GM12892 (cell line): ENCODE measurements at regions not wholly inside any gene's neighbourhood (a gene's known extent, or its start where the extent isn't known, plus 50 kb on each side); places are given as distances from the start of the nearest gene placed in this dataset.
A peak's percentile ranks its signal among the peaks of the same experiment; 100 is the strongest.
"Not testable (repeated sequence)": the region's sequence is repeated elsewhere in the genome, so short reads cannot be mapped to it uniquely, and the experiment has no call there.

Source experiments
- DNase-seq: peaks from one replicate; pipeline ENCODE4 v3.0.0; 2011; ENCODE audit not compliant: insufficient read length
- FAIRE-seq: peaks from 2 replicates; lab custom pipeline; 2011; peaks lifted over from hg19 to GRCh38; lab: Jason Lieb, UNC
- POLR2A ChIP-seq: IDR thresholded peaks from 2 replicates; pipeline ENCODE4 v1.6.1; 2011; ENCODE audit warnings: low read depth, low read length, control low read depth
- POLR2AphosphoS5 ChIP-seq: IDR thresholded peaks from 2 replicates; pipeline ENCODE4 v1.6.1; 2011; ENCODE audit warnings: low read depth, low read length, control low read depth
- TAF1 ChIP-seq: IDR thresholded peaks from 2 replicates; pipeline ENCODE4 v1.6.1; 2011; ENCODE audit warnings: low read depth, mild to moderate bottlenecking, control low read depth, low read length, borderline replicate concordance

- DNase-seq: no peak
- TF ChIP-seq TAF1 (no peak), POLR2AphosphoS5 (no peak), POLR2A (no peak)
- FAIRE-seq: no peak
Observed at GRCh38 chr3:98709441-98709840, 53.7 kb upstream of the ST3GAL6 start.

- peak; percentile 14 for FAIRE-seq
- DNase-seq: no peak
- TF ChIP-seq POLR2AphosphoS5 (no peak), TAF1 (no peak), POLR2A (no peak)
Observed at GRCh38 chr3:98710067-98710659, 53.0 kb upstream of the ST3GAL6 start.

GRCh38 chr3:98711426-98711825 lies 51.7 kb upstream of the ST3GAL6 start:
- TF ChIP-seq TAF1: no peak
- no peak for TF ChIP-seq POLR2A
- TF ChIP-seq POLR2AphosphoS5: no peak
- no peak for DNase-seq
- no peak for FAIRE-seq

GRCh38 chr3:98712726-98713125 lies 50.4 kb upstream of the ST3GAL6 start:
- DNase-seq: no peak
- no peak for FAIRE-seq
- TF ChIP-seq POLR2A (no peak), POLR2AphosphoS5 (no peak), TAF1 (no peak)

- not testable (repeated sequence) for FAIRE-seq, DNase-seq
Observed at GRCh38 chr3:98713332-98713731, 49.8 kb upstream of the ST3GAL6 start.
